GM12878 (cell line): ENCODE measurements at regions not wholly inside any gene's neighbourhood (a gene's known extent, or its start where the extent isn't known, plus 50 kb on each side); places are given as distances from the start of the nearest gene placed in this dataset.

Experiments
- ATAC-seq: fragments of 200-7000 bp; cut with Tn5 transposase; 3 replicates; pipeline ENCODE4 v1.9.1; 2020; ENCODE audit warnings: mild to moderate bottlenecking, moderate library complexity
- BruUV-seq: library from RNA; stranded (reverse); fragments of 400-500 nt; replicated peaks from 2 replicates; lab custom pipeline; 2021; lab: Mats Ljungman, UMichigan
- CTCF ChIA-PET: fragments of 300-600 bp; sonication (Branson Sonifier 250); formaldehyde crosslinking; extraction: SDS; loops from one replicate; lab custom pipeline; 2021; ENCODE audit warnings: inconsistent platforms; lab: Yijun Ruan, JAX
- POLR2A ChIA-PET: fragments of 350-600 bp; formaldehyde crosslinking; extraction: SDS; loops from one replicate; lab custom pipeline; 2021; ENCODE audit warnings: inconsistent platforms; lab: Charles Lee
- RAD21 ChIA-PET: fragments of 300-600 bp; sonication (Branson Sonifier 250); formaldehyde crosslinking; loops from one replicate; lab custom pipeline; 2023; ENCODE audit warnings: antibody characterized with exemption; ENCODE audit not compliant: unreplicated experiment; lab: Charles Lee
- SMC1A ChIA-PET: fragments of 300-600 bp; sonication (Branson Sonifier 250); formaldehyde crosslinking; loops from one replicate; lab custom pipeline; 2023; ENCODE audit not compliant: unreplicated experiment, uncharacterized antibody; lab: Charles Lee
- DNase-seq: peaks from one replicate; pipeline ENCODE4 v3.0.0-alpha.2; 2011; ENCODE audit warnings: low read depth, low spot score
- FAIRE-seq: peaks from 3 replicates; lab custom pipeline; 2011; peaks lifted over from hg19 to GRCh38; lab: Jason Lieb, UNC
- H2AFZ ChIP-seq: 2 replicates; pipeline ENCODE4 v1.6.0; 2011; ENCODE audit warnings: low read depth, low read length, control low read depth; ENCODE audit not compliant: control insufficient read depth
- H3K27ac ChIP-seq: 2 replicates; pipeline ENCODE4 v1.5.1; 2011; ENCODE audit warnings: control low read depth; ENCODE audit not compliant: control insufficient read depth, insufficient read depth
- H3K27me3 ChIP-seq, 2 experiments: replicated peaks in 1 of 2; 2 replicates each; pipeline versions ENCODE4 v1.6.0 to v1.6.1; 2011; ENCODE audit warnings: low read length in 1 of 2; ENCODE audit not compliant: control insufficient read depth in 2 of 2, insufficient read depth in 2 of 2
- H3K36me3 ChIP-seq, 2 experiments: 2 replicates each; pipeline ENCODE4 v1.5.1; 2011; ENCODE audit warnings: low read length in 1 of 2; ENCODE audit not compliant: control insufficient read depth in 2 of 2, insufficient read depth in 2 of 2
- H3K4me1 ChIP-seq: 2 replicates; pipeline ENCODE4 v1.6.1; 2011; ENCODE audit warnings: mild to moderate bottlenecking, low read length, moderate library complexity, mixed read lengths; ENCODE audit not compliant: control insufficient read depth, insufficient read depth
- H3K4me2 ChIP-seq: 2 replicates; pipeline ENCODE4 v1.6.0; 2011; ENCODE audit warnings: control low read depth; ENCODE audit not compliant: control insufficient read depth, insufficient read depth
- H3K4me3 ChIP-seq: fragments of 200-600 bp; sonication (generic); 2 replicates; pipeline ENCODE4 v1.5.1; 2016
- H3K79me2 ChIP-seq: 2 replicates; pipeline ENCODE4 v1.6.0; 2011; ENCODE audit warnings: low read length; ENCODE audit not compliant: control insufficient read depth, insufficient read depth
- H3K9ac ChIP-seq: 2 replicates; pipeline ENCODE4 v1.8.0; 2011; ENCODE audit warnings: low read length, control low read depth, mixed read lengths; ENCODE audit not compliant: control insufficient read depth, insufficient read depth
- H3K9me3 ChIP-seq: replicated peaks from 3 replicates; pipeline ENCODE4 v1.5.1; 2011; ENCODE audit warnings: mild to moderate bottlenecking, low read length; ENCODE audit not compliant: control insufficient read depth, insufficient read depth
- H4K20me1 ChIP-seq: 2 replicates; pipeline ENCODE4 v1.6.0; 2011; ENCODE audit not compliant: control insufficient read depth, insufficient read depth
- CHD2 ChIP-seq: IDR thresholded peaks from 2 replicates; pipeline ENCODE4 v1.6.1; 2011; ENCODE audit warnings: low read depth, low read length, improper control_type of control experiment, borderline replicate concordance
- GATAD2B ChIP-seq: fragments of 450-650 bp; conservative IDR thresholded peaks from 2 replicates; pipeline ENCODE4 v1.6.1; 2017; ENCODE audit warnings: low read depth, mild to moderate bottlenecking, moderate library complexity
- MTA2 ChIP-seq: fragments of 450-650 bp; IDR thresholded peaks from 2 replicates; pipeline ENCODE4 v1.6.1; 2016; ENCODE audit warnings: low read depth, mild to moderate bottlenecking, moderate library complexity
- MYC ChIP-seq: IDR thresholded peaks from 2 replicates; pipeline ENCODE4 v1.6.1; 2011; ENCODE audit warnings: mild to moderate bottlenecking, low read length, moderate library complexity, inconsistent platforms; ENCODE audit not compliant: insufficient read depth, insufficient replicate concordance, insufficient read length, severe bottlenecking
- PBX3 ChIP-seq: IDR thresholded peaks from 2 replicates; pipeline ENCODE4 v1.6.1; 2011; ENCODE audit warnings: mild to moderate bottlenecking, low read depth, low read length, moderate library complexity; ENCODE audit not compliant: insufficient replicate concordance
- POLR2AphosphoS5 ChIP-seq: IDR thresholded peaks from 2 replicates; pipeline ENCODE4 v1.6.1; 2011; ENCODE audit warnings: mild to moderate bottlenecking, low read length, inconsistent platforms
- RELB ChIP-seq: fragments of 450-650 bp; IDR thresholded peaks from 2 replicates; pipeline ENCODE4 v1.6.1; 2017; ENCODE audit warnings: low read depth, mild to moderate bottlenecking, moderate library complexity
- STAT1 ChIP-seq: fragments of 450-650 bp; conservative IDR thresholded peaks from 2 replicates; pipeline ENCODE4 v1.6.1; 2014; ENCODE audit warnings: antibody characterized with exemption, mild to moderate bottlenecking
- WGBS: methylation state at CpG from one replicate; pipeline ENCODE4 v1.1.6; 2016; ENCODE audit warnings: low lambda C conversion rate; ENCODE audit not compliant: insufficient replicate concordance, insufficient coverage; ENCODE audit errors: missing lambda C conversion rate; 5-methylcytosine and 5-hydroxymethylcytosine counted together
- in situ Hi-C: fragments of 300-500 bp; cut with MboI; formaldehyde crosslinking; loops from 9 replicates; pipeline ENCODE4 v1.14.3; 2018; ENCODE audit warnings: mixed read lengths
- intact Hi-C: fragments of 100-400 bp; cut with micrococcal nuclease; formaldehyde crosslinking; loops from one replicate; pipeline ENCODE4 v1.14.2; 2022; ENCODE audit not compliant: unreplicated experiment

GRCh38 chr17:43315369-43315768, 81.6 kb upstream of the RNU2-1 start:
- no peak for TF ChIP-seq POLR2AphosphoS5
- TF ChIP-seq GATAD2B, result no peak
- no peak for TF ChIP-seq RELB
- TF ChIP-seq STAT1, result no peak
- TF ChIP-seq PBX3, result no peak
- no peak for TF ChIP-seq MYC
- TF ChIP-seq CHD2, result no peak
- no peak for TF ChIP-seq MTA2
- Histone ChIP-seq H3K79me2 (no peaks in the 10 kb centered on the region), H3K4me1 (peaks cover 5% of the 10 kb centered on the region; the same call in 1 of the 2 replicates), H3K36me3 (no peaks in the 10 kb centered on the region), H4K20me1 (no peaks in the 10 kb centered on the region), H3K9ac (no peak overlapping the region), H3K27ac (no peak overlapping the region), H3K27me3 (no peaks in the 10 kb centered on the region), H3K9me3 (peaks cover 7% of the 10 kb centered on the region; the same call in 2 of the 3 replicates), H2AFZ (no peak overlapping the region), H3K4me2 (no peak overlapping the region), H3K4me3 (no peak overlapping the region)
- RAD21 ChIA-PET, result interaction anchor here (0.7 to 1.9 kb wide), 6 partner anchors 19 to 144 kb away, joined by 3 to 15 read pairs (median 6); partner anchors contain the start of genes NBR1 and TMEM106A
- no peak for DNase-seq
- BruUV-seq, result no TSS peak
- CTCF ChIA-PET, result interaction anchor here (0.5 to 2.0 kb wide), 8 partner anchors 19 to 309 kb away, joined by 3 to 10 read pairs (median 5); partner anchors contain the start of genes DHX8, IFI35, NBR1 and TMEM106A
- WGBS, result 1% methylated on average over 32 of the region's 32 CpGs
- POLR2A ChIA-PET, result interaction anchor here (0.5 to 3.8 kb wide), 8 partner anchors 46 to 968 kb away, joined by 3 to 31 read pairs (median 3); partner anchors contain the start of gene TMEM106A
- SMC1A ChIA-PET, result interaction anchor here (0.5 to 1.5 kb wide), 7 partner anchors 9 to 317 kb away, joined by 3 to 12 read pairs (median 3); partner anchors contain the start of genes IFI35, RPL27 and TMEM106A
- intact Hi-C loops (no loop called here), in situ Hi-C loops (loop anchor here (10.0 kb wide), 1 partner anchor 101 kb away; the partner anchor contains the start of gene TMEM106A)
- ATAC-seq, result no peak
- peak; percentile 89 for FAIRE-seq
